ENCODE measurements at regions not wholly inside any gene's neighbourhood (a gene's known extent, or its start where the extent isn't known, plus 50 kb on each side); places are given as distances from the start of the nearest gene placed in this dataset.
"Not testable (repeated sequence)": the region's sequence is repeated elsewhere in the genome, so short reads cannot be mapped to it uniquely, and the experiment has no call there.

- DNase-seq = not testable (repeated sequence)
Measured at GRCh38 chr10:77740396-77740795, 102.8 kb upstream of the KCNMA1 start.

GRCh38 chr10:77738496-77739158, 101.0 kb upstream of the KCNMA1 start:
- DNase-seq = no peak

- DNase-seq = no peak
Measured at GRCh38 chr10:77737608-77738007, 100.0 kb upstream of the KCNMA1 start.

- DNase-seq = not testable (repeated sequence)
Measured at GRCh38 chr10:77735136-77735535, 97.5 kb upstream of the KCNMA1 start.

- DNase-seq = no peak
Measured at GRCh38 chr10:77732213-77733003, 94.8 kb upstream of the KCNMA1 start.

GRCh38 chr10:77727481-77727880, 89.9 kb upstream of the KCNMA1 start:
- DNase-seq = no peak

- DNase-seq = no peak
Measured at GRCh38 chr10:77726732-77727131, 89.1 kb upstream of the KCNMA1 start.

- no peak for DNase-seq
Measured at GRCh38 chr10:77726301-77726700, 88.7 kb upstream of the KCNMA1 start.

- DNase-seq = no peak
Measured at GRCh38 chr10:77724820-77725219, 87.2 kb upstream of the KCNMA1 start.

GRCh38 chr10:77723376-77723775, 85.8 kb upstream of the KCNMA1 start:
- no peak for DNase-seq

GRCh38 chr10:77722956-77723355, 85.3 kb upstream of the KCNMA1 start:
- not testable (repeated sequence) for DNase-seq

- DNase-seq = no peak
Measured at GRCh38 chr10:77721815-77722214, 84.2 kb upstream of the KCNMA1 start.

- no peak for DNase-seq
Measured at GRCh38 chr10:77718957-77719356, 81.3 kb upstream of the KCNMA1 start.

- not testable (repeated sequence) for DNase-seq
Measured at GRCh38 chr10:77718312-77718711, 80.7 kb upstream of the KCNMA1 start.

- DNase-seq = no peak
Measured at GRCh38 chr10:77717336-77717735, 79.7 kb upstream of the KCNMA1 start.

- no peak for DNase-seq
Measured at GRCh38 chr10:77716458-77717317, 79.1 kb upstream of the KCNMA1 start.

- no peak for DNase-seq
Measured at GRCh38 chr10:77715536-77715935, 77.9 kb upstream of the KCNMA1 start.

GRCh38 chr10:77715088-77715487, 77.5 kb upstream of the KCNMA1 start:
- DNase-seq = peak; percentile 10

- no peak for DNase-seq
Measured at GRCh38 chr10:77713521-77714280, 76.1 kb upstream of the KCNMA1 start.

GRCh38 chr10:77712207-77712606, 74.6 kb upstream of the KCNMA1 start:
- no peak for DNase-seq

GRCh38 chr10:77711683-77712049, 74.1 kb upstream of the KCNMA1 start:
- DNase-seq = no peak

GRCh38 chr10:77710759-77711682, 73.4 kb upstream of the KCNMA1 start:
- DNase-seq = peak; percentile 50

Data from NCI-H2107 (cell line).